HG02588 (cell line): ENCODE measurements at regions not wholly inside any gene's neighbourhood (a gene's known extent, or its start where the extent isn't known, plus 50 kb on each side); places are given as distances from the start of the nearest gene placed in this dataset.
"Not testable (repeated sequence)": the region's sequence is repeated elsewhere in the genome, so short reads cannot be mapped to it uniquely, and the experiment has no call there.

Source experiments
- ATAC-seq: cut with Tn5 transposase; IDR thresholded peaks from one replicate; pipeline ENCODE4 v1.9.1; 2021; ENCODE audit warnings: mild to moderate bottlenecking, moderate library complexity; ENCODE audit not compliant: unreplicated experiment

- ATAC-seq: no peak
Observed at GRCh38 chr14:48738186-48738925, 847.8 kb downstream of the RPS29 start.

GRCh38 chr14:48735607-48736006 is 850.6 kb downstream of the RPS29 start:
- ATAC-seq: no peak

- no peak for ATAC-seq
Observed at GRCh38 chr14:48731260-48731659, 854.9 kb downstream of the RPS29 start.

GRCh38 chr14:48726080-48726642 is 860.0 kb downstream of the RPS29 start:
- no peak for ATAC-seq

GRCh38 chr14:48725051-48725734 is 861.0 kb downstream of the RPS29 start:
- ATAC-seq: no peak

GRCh38 chr14:48723841-48724495 is 862.2 kb downstream of the RPS29 start:
- no peak for ATAC-seq

- ATAC-seq: no peak
Observed at GRCh38 chr14:48714366-48714765, 871.8 kb downstream of the RPS29 start.

GRCh38 chr14:48710133-48710532 is 876.0 kb downstream of the RPS29 start:
- ATAC-seq: no peak

GRCh38 chr14:48709277-48709785 is 876.8 kb downstream of the RPS29 start:
- no peak for ATAC-seq

GRCh38 chr14:48704639-48705038 is 881.5 kb downstream of the RPS29 start:
- ATAC-seq: no peak

- ATAC-seq: no peak
Observed at GRCh38 chr14:48703728-48704467, 882.3 kb downstream of the RPS29 start.

- ATAC-seq: not testable (repeated sequence)
Observed at GRCh38 chr14:48697362-48697761, 888.8 kb downstream of the RPS29 start.

- no peak for ATAC-seq
Observed at GRCh38 chr14:48693793-48694192, 892.4 kb downstream of the RPS29 start.

GRCh38 chr14:48690349-48690748 is 895.8 kb downstream of the RPS29 start:
- ATAC-seq: no peak

GRCh38 chr14:48686650-48687049 is 899.5 kb downstream of the RPS29 start:
- no peak for ATAC-seq

GRCh38 chr14:48672506-48672905 is 913.7 kb downstream of the RPS29 start:
- ATAC-seq: no peak

- ATAC-seq: no peak
Observed at GRCh38 chr14:48670939-48671338, 915.2 kb downstream of the RPS29 start.

- no peak for ATAC-seq
Observed at GRCh38 chr14:48665077-48665784, 920.9 kb downstream of the RPS29 start.

- ATAC-seq: no peak
Observed at GRCh38 chr14:48643241-48643640, 942.9 kb downstream of the RPS29 start.

- no peak for ATAC-seq
Observed at GRCh38 chr14:48628870-48629269, 953.5 kb upstream of the MDGA2 start.
